IMR-90 (cell line): ENCODE measurements at regions not wholly inside any gene's neighbourhood (a gene's known extent, or its start where the extent isn't known, plus 50 kb on each side); places are given as distances from the start of the nearest gene placed in this dataset.

Experiments
- ATAC-seq: fragments of 200-7000 bp; cut with Tn5 transposase; 2 replicates; pipeline ENCODE4 v1.9.1; 2020; ENCODE audit warnings: low read depth, mild to moderate bottlenecking, moderate library complexity
- BruUV-seq: library from RNA; stranded (reverse); fragments of 400-500 nt; replicated peaks from 2 replicates; lab custom pipeline; 2021; lab: Mats Ljungman, UMichigan
- CTCF ChIA-PET: fragments of 300-600 bp; formaldehyde crosslinking; extraction: SDS; loops from one replicate; lab custom pipeline; 2021; ENCODE audit warnings: antibody characterized with exemption; lab: Yijun Ruan, JAX
- POLR2A ChIA-PET: fragments of 300-600 bp; sonication (Branson Sonifier 250); formaldehyde crosslinking; loops from one replicate; lab custom pipeline; 2022; ENCODE audit warnings: antibody characterized with exemption; ENCODE audit not compliant: unreplicated experiment; lab: Charles Lee
- DNase-seq: peaks from one replicate; pipeline ENCODE4 v3.0.0; 2013
- H2AFZ ChIP-seq: replicated peaks from 2 replicates; pipeline ENCODE3; 2013; ENCODE audit warnings: low read length, mild to moderate bottlenecking; ENCODE audit not compliant: poor library complexity
- H2AK5ac ChIP-seq: 2 replicates; pipeline ENCODE4 v1.6.1; 2013; ENCODE audit warnings: low read depth, low read length, inconsistent platforms
- H2AK9ac ChIP-seq: replicated peaks from 2 replicates; pipeline ENCODE3; 2013; ENCODE audit warnings: mild to moderate bottlenecking, low read depth, low read length, moderate library complexity; ENCODE audit not compliant: poor library complexity
- H2BK120ac ChIP-seq: 2 replicates; pipeline ENCODE4 v1.6.1; 2013; ENCODE audit warnings: low read depth, low read length, inconsistent platforms
- H2BK15ac ChIP-seq: 3 replicates; pipeline ENCODE4 v1.6.1; 2013; ENCODE audit warnings: low read depth, low read length, inconsistent platforms
- H2BK20ac ChIP-seq: 2 replicates; pipeline ENCODE4 v1.6.1; 2013; ENCODE audit warnings: low read depth, mild to moderate bottlenecking, inconsistent platforms, low read length, moderate library complexity
- H2BK5ac ChIP-seq: 2 replicates; pipeline ENCODE4 v1.6.1; 2013; ENCODE audit warnings: mild to moderate bottlenecking, low read depth, low read length, inconsistent platforms; ENCODE audit not compliant: poor library complexity, severe bottlenecking
- H3K14ac ChIP-seq: replicated peaks from 2 replicates; pipeline ENCODE4 v1.6.1; 2013; ENCODE audit warnings: low read depth, low read length, inconsistent platforms
- H3K18ac ChIP-seq: 2 replicates; pipeline ENCODE4 v1.6.1; 2013; ENCODE audit warnings: low read depth, low read length, control low read depth
- H3K23ac ChIP-seq: 2 replicates; pipeline ENCODE4 v1.6.1; 2013; ENCODE audit warnings: low read depth, low read length, inconsistent platforms
- H3K27ac ChIP-seq: 2 replicates; pipeline ENCODE4 v1.5.1; 2013; ENCODE audit warnings: mild to moderate bottlenecking, control low read depth, low read length; ENCODE audit not compliant: insufficient read depth
- H3K27me3 ChIP-seq: 2 replicates; pipeline ENCODE4 v1.6.1; 2013; ENCODE audit warnings: low read length; ENCODE audit not compliant: control insufficient read depth, insufficient read depth
- H3K36me3 ChIP-seq: 2 replicates; pipeline ENCODE4 v1.6.1; 2013; ENCODE audit warnings: low read length, mixed read lengths; ENCODE audit not compliant: control insufficient read depth, insufficient read depth
- H3K4ac ChIP-seq: 2 replicates; pipeline ENCODE4 v1.6.1; 2013; ENCODE audit warnings: low read depth, low read length, inconsistent platforms
- H3K4me1 ChIP-seq: 2 replicates; pipeline ENCODE4 v1.6.1; 2013; ENCODE audit warnings: low read length, mixed read lengths; ENCODE audit not compliant: control insufficient read depth, insufficient read depth
- H3K4me2 ChIP-seq: 2 replicates; pipeline ENCODE4 v1.6.1; 2013; ENCODE audit warnings: low read depth, mild to moderate bottlenecking, control low read depth, low read length, moderate library complexity
- H3K4me3 ChIP-seq: 2 replicates; pipeline ENCODE4 v1.5.1; 2013; ENCODE audit warnings: low read depth, mild to moderate bottlenecking, control low read depth, low read length, moderate library complexity; ENCODE audit not compliant: insufficient read depth
- H3K56ac ChIP-seq: 2 replicates; pipeline ENCODE4 v1.6.1; 2013; ENCODE audit warnings: low read length, inconsistent platforms; ENCODE audit not compliant: insufficient read depth; ENCODE audit errors: extremely low read depth
- H3K79me1 ChIP-seq, 2 experiments: 2 replicates each; pipeline ENCODE4 v1.6.1; 2013; ENCODE audit warnings: low read length in 2 of 2, inconsistent platforms in 1 of 2, low read depth in 1 of 2
- H3K9ac ChIP-seq: 2 replicates; pipeline ENCODE4 v1.6.1; 2013; ENCODE audit warnings: low read depth, low read length, control low read depth
- H3K9me1 ChIP-seq: 2 replicates; pipeline ENCODE4 v1.6.1; 2013; ENCODE audit warnings: low read length, inconsistent platforms; ENCODE audit not compliant: insufficient read depth
- H3K9me3 ChIP-seq: 2 replicates; pipeline ENCODE4 v1.6.1; 2013; ENCODE audit warnings: low read length; ENCODE audit not compliant: control insufficient read depth, insufficient read depth
- H4K20me1 ChIP-seq: 2 replicates; pipeline ENCODE4 v1.6.1; 2013; ENCODE audit warnings: low read length, inconsistent platforms; ENCODE audit not compliant: insufficient read depth
- H4K5ac ChIP-seq: 2 replicates; pipeline ENCODE4 v1.6.1; 2013; ENCODE audit warnings: mild to moderate bottlenecking, low read depth, low read length, control low read depth
- H4K8ac ChIP-seq, 2 experiments: 2 replicates each; pipeline ENCODE4 v1.6.1; 2013; ENCODE audit warnings: low read depth in 2 of 2, low read length in 2 of 2, control low read depth in 1 of 2, inconsistent platforms in 1 of 2
- H4K91ac ChIP-seq: 2 replicates; pipeline ENCODE4 v1.6.1; 2013; ENCODE audit warnings: low read depth, low read length, inconsistent platforms; ENCODE audit not compliant: insufficient read depth
- CEBPB ChIP-seq: IDR thresholded peaks from 2 replicates; pipeline ENCODE4 v1.6.1; 2012; ENCODE audit warnings: low read depth, low read length, improper control_type of control experiment
- CHD1 ChIP-seq: IDR thresholded peaks from 2 replicates; pipeline ENCODE4 v1.6.1; 2012; ENCODE audit warnings: low read depth, low read length, improper control_type of control experiment
- ELK1 ChIP-seq: fragments of 150-350 bp; IDR thresholded peaks from 2 replicates; pipeline ENCODE4 v1.6.1; 2016; ENCODE audit warnings: low read depth, mild to moderate bottlenecking, low read length, moderate library complexity, borderline replicate concordance
- MAZ ChIP-seq: IDR thresholded peaks from 2 replicates; pipeline ENCODE4 v1.6.1; 2012; ENCODE audit warnings: low read depth, mild to moderate bottlenecking, low read length, improper control_type of control experiment, moderate library complexity, borderline replicate concordance
- MXI1 ChIP-seq: IDR thresholded peaks from 2 replicates; pipeline ENCODE4 v1.6.1; 2012; ENCODE audit warnings: low read depth, mild to moderate bottlenecking, low read length, moderate library complexity, borderline replicate concordance
- RFX5 ChIP-seq: IDR thresholded peaks from 2 replicates; pipeline ENCODE4 v1.8.0; 2012; ENCODE audit warnings: low read depth, mild to moderate bottlenecking, low read length, moderate library complexity
- WGBS, 2 experiments: methylation state at CpG; one replicate each; pipeline versions ENCODE4 v1.1.5 to v1.1.7; 2013; ENCODE audit warnings: missing lambda C conversion rate in 2 of 2; ENCODE audit not compliant: insufficient read length in 1 of 2; ENCODE audit errors: extremely low coverage in 2 of 2; 5-methylcytosine and 5-hydroxymethylcytosine counted together
- dilution Hi-C: fragments of 300-500 bp; cut with HindIII; formaldehyde crosslinking; loops from one replicate; pipeline ENCODE4 v1.14.3; 2018; ENCODE audit warnings: low sequenced_read_pairs; ENCODE audit not compliant: unreplicated experiment
- in situ Hi-C: fragments of 300-500 bp; cut with MboI; formaldehyde crosslinking; loops from 3 replicates; pipeline ENCODE4 v1.14.3; 2019; ENCODE audit warnings: low sequenced_read_pairs, inconsistent platforms, mixed read lengths
- intact Hi-C: fragments of 100-400 bp; cut with micrococcal nuclease; formaldehyde crosslinking; loops from 2 replicates; pipeline ENCODE4 v1.10.0; 2022

GRCh38 chr15:89395996-89396395, 61.4 kb upstream of the POLG start:
- BruUV-seq, result no TSS peak
- ATAC-seq (0 out of 2 replicates have a peak, but pooled peaks have one; percentile 21), DNase-seq (no peak)
- H4K5ac ChIP-seq, result no peak overlapping the region
- dilution Hi-C loops (no loop called here), intact Hi-C loops (no loop called here), in situ Hi-C loops (no loop called here)
- 100% methylated on average over 1 of the region's 4 CpGs; no CpG with 5 or more reads in 1 of the 2 experiments for WGBS, 2 experiments
- no peak overlapping the region for H3K56ac ChIP-seq
- H3K23ac ChIP-seq, result no peak overlapping the region
- H2AK5ac ChIP-seq, result no peak overlapping the region
- H3K4ac ChIP-seq, result no peak overlapping the region
- CTCF ChIA-PET, result no interaction called here
- no peaks in the 10 kb centered on the region for H3K4me1 ChIP-seq
- POLR2A ChIA-PET, result no interaction called here
- no peak overlapping the region for H2AFZ ChIP-seq
- H3K9ac ChIP-seq, result no peak overlapping the region
- H2BK15ac ChIP-seq, result no peak overlapping the region
- no peak for TF ChIP-seq RFX5
- no peak for TF ChIP-seq MAZ
- no peak for TF ChIP-seq ELK1
- no peak for TF ChIP-seq MXI1
- no peak for TF ChIP-seq CHD1
- peak; percentile 83 for TF ChIP-seq CEBPB
- no peaks in the 10 kb centered on the region for H3K9me1 ChIP-seq
- no peak overlapping the region for H3K14ac ChIP-seq
- H3K4me3 ChIP-seq, result no peak overlapping the region
- no peaks in the 10 kb centered on the region for H3K79me1 ChIP-seq
- no peak overlapping the region for H4K91ac ChIP-seq
- no peak overlapping the region for H3K18ac ChIP-seq
- no peak overlapping the region for H4K8ac ChIP-seq
- H2BK5ac ChIP-seq, result no peak overlapping the region
- H3K36me3 ChIP-seq, result no peaks in the 10 kb centered on the region
- H2BK20ac ChIP-seq, result no peak overlapping the region
- H3K27ac ChIP-seq, result no peak overlapping the region
- no peaks in the 10 kb centered on the region for H4K20me1 ChIP-seq
- H2AK9ac ChIP-seq, result no peak overlapping the region
- no peak overlapping the region for H3K4me2 ChIP-seq
- no peaks in the 10 kb centered on the region for H3K9me3 ChIP-seq
- H3K27me3 ChIP-seq, result peaks cover 84% of the 10 kb centered on the region
- H2BK120ac ChIP-seq, result no peak overlapping the region
